22Rv1 (cell line): ENCODE measurements at regions not wholly inside any gene's neighbourhood (a gene's known extent, or its start where the extent isn't known, plus 50 kb on each side); places are given as distances from the start of the nearest gene placed in this dataset.

Experiments used
- CTCF ChIP-seq: fragments of 450-650 bp; IDR thresholded peaks from 2 replicates; pipeline ENCODE4 v1.5.1; 2017; ENCODE audit warnings: mild to moderate bottlenecking
- ZFX ChIP-seq: fragments of 450-650 bp; IDR thresholded peaks from 2 replicates; pipeline ENCODE4 v1.6.1; 2017; ENCODE audit warnings: antibody characterized with exemption, borderline replicate concordance

DNA sequence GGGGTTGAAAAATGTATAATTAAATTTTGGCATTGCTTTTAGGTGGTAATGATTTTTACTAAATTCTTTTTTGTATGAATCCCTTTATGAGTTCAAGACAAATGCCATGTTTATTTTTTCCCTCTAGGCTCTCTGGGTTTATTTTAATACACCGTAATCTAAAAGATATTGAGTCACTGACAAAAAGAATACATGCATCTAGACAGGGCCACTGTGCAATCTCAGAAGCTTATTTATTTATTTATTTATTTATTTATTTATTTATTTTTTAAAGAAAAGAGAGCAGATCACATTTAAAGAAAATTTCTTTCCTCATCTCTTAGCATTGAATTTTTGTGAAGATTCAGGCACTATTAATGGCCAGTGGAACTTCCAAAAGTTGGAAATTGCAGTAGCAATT is 283.9 kb upstream of the SLC10A2 start:
- TF ChIP-seq CTCF (no peak), ZFX (no peak)
